Thymus (tissue), 11 donors: ENCODE measurements at regions not wholly inside any gene's neighbourhood (a gene's known extent, or its start where the extent isn't known, plus 50 kb on each side); places are given as distances from the start of the nearest gene placed in this dataset.

Experiments used
- DNase-seq, 9 donors: peaks; one replicate each; pipeline ENCODE4 v3.0.0-alpha.2; 2013; ENCODE audit warnings: low spot score in 9 of 9, low read depth in 6 of 9, missing footprints in 1 of 9
- H3K27ac ChIP-seq, 2 donors: one replicate each; pipeline ENCODE4 v1.5.1; 2013; ENCODE audit warnings: control low read depth in 1 of 2, low read depth in 1 of 2, low read length in 1 of 2, mild to moderate bottlenecking in 1 of 2, moderate library complexity in 1 of 2
- H3K27me3 ChIP-seq, 2 donors: one replicate each; pipeline ENCODE4 v1.5.1; 2013; ENCODE audit warnings: low read length in 1 of 2; ENCODE audit not compliant: control insufficient read depth in 2 of 2, insufficient read depth in 1 of 2
- H3K36me3 ChIP-seq, 2 donors: one replicate each; pipeline ENCODE4 v1.5.1; 2013; ENCODE audit warnings: low read length in 1 of 2, mild to moderate bottlenecking in 1 of 2, moderate library complexity in 1 of 2; ENCODE audit not compliant: control insufficient read depth in 2 of 2, insufficient read depth in 2 of 2
- H3K4me1 ChIP-seq, 2 donors: one replicate each; pipeline ENCODE4 v1.5.1; 2013; ENCODE audit warnings: low read length in 2 of 2; ENCODE audit not compliant: control insufficient read depth in 2 of 2, insufficient read depth in 2 of 2
- H3K4me3 ChIP-seq, 2 donors: one replicate each; pipeline ENCODE4 v1.5.1; 2013; ENCODE audit warnings: low read length in 2 of 2, control low read depth in 1 of 2, mild to moderate bottlenecking in 1 of 2
- H3K9me3 ChIP-seq, 2 donors: one replicate each; pipeline ENCODE4 v1.5.1; 2013; ENCODE audit warnings: low read length in 1 of 2, mild to moderate bottlenecking in 1 of 2; ENCODE audit not compliant: control insufficient read depth in 2 of 2, insufficient read depth in 1 of 2
- WGBS: extraction: QIAGEN DNeasy Blood & Tissue Kit; methylation state at CpG from one replicate; pipeline ENCODE4 v1.1.7; 2013; 5-methylcytosine and 5-hydroxymethylcytosine counted together
- donor health status: healthy.

GRCh38 chr3:16059711-16060357 is 114.6 kb upstream of the GALNT15 start:
- no peaks in the 10 kb centered on the region for H3K36me3 ChIP-seq
- H3K27ac ChIP-seq, result peak overlapping the region in 1 of 2 donors; percentile 79
- peaks cover 0 to 1% of the 10 kb centered on the region in 2 donors for H3K4me1 ChIP-seq
- 95% methylated on average over 2 of the region's 2 CpGs for WGBS
- no peaks in the 10 kb centered on the region for H3K9me3 ChIP-seq
- no peaks in the 10 kb centered on the region for H3K27me3 ChIP-seq
- no peak for DNase-seq
- no peak overlapping the region for H3K4me3 ChIP-seq

GRCh38 chr3:16060358-16060852 is 114.1 kb upstream of the GALNT15 start:
- Histone ChIP-seq H3K4me1 (peaks cover 0 to 6% of the 10 kb centered on the region in 2 donors), H3K4me3 (no peak overlapping the region), H3K36me3 (no peaks in the 10 kb centered on the region), H3K9me3 (no peaks in the 10 kb centered on the region), H3K27ac (peak overlapping the region in 1 of 2 donors; percentile 21), H3K27me3 (no peaks in the 10 kb centered on the region)
- DNase-seq, result no peak
- WGBS, result 83% methylated on average over 4 of the region's 4 CpGs

GRCh38 chr3:16060945-16061344 is 113.5 kb upstream of the GALNT15 start:
- 98% methylated on average over 1 of the region's 1 CpG for WGBS
- no peak overlapping the region for H3K27ac ChIP-seq
- H3K4me3 ChIP-seq, result no peak overlapping the region

DNA sequence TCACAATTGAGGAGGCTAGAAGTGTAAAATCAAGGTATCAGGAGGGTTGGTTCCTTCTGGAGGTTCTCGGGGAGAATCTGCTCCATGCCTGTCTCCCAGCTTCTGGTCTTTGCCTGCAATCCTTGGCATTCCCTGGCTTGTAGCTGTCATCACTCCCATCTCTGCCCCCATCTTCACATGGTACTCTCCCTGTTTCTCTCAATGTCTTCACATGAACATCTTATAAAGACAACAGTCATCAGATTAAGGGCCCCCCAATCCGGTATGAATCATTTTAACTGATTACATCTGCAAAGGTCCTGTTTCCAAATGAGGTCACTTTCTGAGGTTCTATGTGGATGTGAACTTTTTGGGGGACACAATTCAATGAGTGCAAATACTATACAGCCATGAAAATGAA is 113.0 kb upstream of the GALNT15 start:
- no peaks in the 10 kb centered on the region for H3K27me3 ChIP-seq
- H3K27ac ChIP-seq, result no peak overlapping the region
- H3K9me3 ChIP-seq, result no peaks in the 10 kb centered on the region
- no peak for DNase-seq
- no peaks in the 10 kb centered on the region for H3K36me3 ChIP-seq
- WGBS, result 97% methylated on average over 2 of the region's 2 CpGs
- H3K4me1 ChIP-seq, result peaks cover 0 to 6% of the 10 kb centered on the region in 2 donors
- H3K4me3 ChIP-seq, result no peak overlapping the region

More at GRCh38 chr3:16060945-16061344, 113.5 kb upstream of the GALNT15 start:
- no peaks in the 10 kb centered on the region for H3K36me3 ChIP-seq
- no peaks in the 10 kb centered on the region for H3K27me3 ChIP-seq
- no peak for DNase-seq
- H3K4me1 ChIP-seq, result peaks cover 0 to 6% of the 10 kb centered on the region in 2 donors
- H3K9me3 ChIP-seq, result no peaks in the 10 kb centered on the region

- WGBS, result 96% methylated on average over 2 of the region's 2 CpGs
- H3K4me1 ChIP-seq, result peaks cover 0 to 6% of the 10 kb centered on the region in 2 donors
- H3K27ac ChIP-seq, result no peak overlapping the region
- no peaks in the 10 kb centered on the region for H3K9me3 ChIP-seq
- DNase-seq, result no peak
- H3K4me3 ChIP-seq, result no peak overlapping the region
- no peaks in the 10 kb centered on the region for H3K36me3 ChIP-seq
- no peaks in the 10 kb centered on the region for H3K27me3 ChIP-seq
These were observed 110.9 kb upstream of the GALNT15 start for GRCh38 chr3:16063603-16064002.

- WGBS, result 65% methylated on average over 3 of the region's 3 CpGs
- Histone ChIP-seq H3K27me3 (no peaks in the 10 kb centered on the region), H3K4me3 (no peak overlapping the region), H3K27ac (no peak overlapping the region), H3K36me3 (no peaks in the 10 kb centered on the region), H3K9me3 (no peaks in the 10 kb centered on the region), H3K4me1 (peaks cover 0 to 6% of the 10 kb centered on the region in 2 donors)
- peak in 1 of 9 donors; percentile 12 for DNase-seq
These were observed 109.7 kb upstream of the GALNT15 start for GRCh38 chr3:16064642-16065414.

GRCh38 chr3:16066545-16066944 is 107.9 kb upstream of the GALNT15 start:
- no peaks in the 10 kb centered on the region for H3K36me3 ChIP-seq
- WGBS, result 95% methylated on average over 1 of the region's 1 CpG
- no peak for DNase-seq
- H3K4me3 ChIP-seq, result no peak overlapping the region
- H3K27me3 ChIP-seq, result no peaks in the 10 kb centered on the region
- H3K9me3 ChIP-seq, result no peaks in the 10 kb centered on the region
- no peak overlapping the region for H3K27ac ChIP-seq
- H3K4me1 ChIP-seq, result peaks cover 0 to 6% of the 10 kb centered on the region in 2 donors

GRCh38 chr3:16066975-16067374 is 107.5 kb upstream of the GALNT15 start:
- DNase-seq, result no peak
- no peak overlapping the region for H3K27ac ChIP-seq
- no peak overlapping the region for H3K4me3 ChIP-seq
- H3K4me1 ChIP-seq, result peaks cover 0 to 6% of the 10 kb centered on the region in 2 donors
- no peaks in the 10 kb centered on the region for H3K9me3 ChIP-seq
- H3K36me3 ChIP-seq, result no peaks in the 10 kb centered on the region
- H3K27me3 ChIP-seq, result no peaks in the 10 kb centered on the region
- WGBS, result 95% methylated on average over 6 of the region's 6 CpGs

GRCh38 chr3:16067837-16068471 is 106.5 kb upstream of the GALNT15 start:
- Histone ChIP-seq H3K4me1 (peaks cover 0 to 6% of the 10 kb centered on the region in 2 donors), H3K4me3 (no peak overlapping the region), H3K36me3 (no peaks in the 10 kb centered on the region), H3K9me3 (no peaks in the 10 kb centered on the region), H3K27me3 (no peaks in the 10 kb centered on the region), H3K27ac (no peak overlapping the region)
- no peak for DNase-seq
- 95% methylated on average over 2 of the region's 2 CpGs for WGBS
